Fibroblast of the aortic adventitia (primary cell): ENCODE measurements at regions not wholly inside any gene's neighbourhood (a gene's known extent, or its start where the extent isn't known, plus 50 kb on each side); places are given as distances from the start of the nearest gene placed in this dataset.
"Not testable (repeated sequence)": the region's sequence is repeated elsewhere in the genome, so short reads cannot be mapped to it uniquely, and the experiment has no call there.

Source experiments
- DNase-seq: peaks from one replicate; pipeline ENCODE4 v3.0.0-alpha.2; 2010; ENCODE audit warnings: low read depth
- H3K4me3 ChIP-seq: 2 replicates; pipeline ENCODE4 v1.5.1; 2011; ENCODE audit warnings: low read depth, mild to moderate bottlenecking, control low read depth, low read length, moderate library complexity
- CTCF ChIP-seq: IDR thresholded peaks from 2 replicates; pipeline ENCODE4 v1.5.1; 2011; ENCODE audit warnings: mild to moderate bottlenecking, low read length, control low read depth, inconsistent platforms; ENCODE audit not compliant: insufficient read depth

GRCh38 chr2:126979039-126980003 is 80.6 kb downstream of the TEX51 start:
- DNase-seq, result peak; percentile 30
- no peak for TF ChIP-seq CTCF
- no peak overlapping the region for H3K4me3 ChIP-seq

GRCh38 chr2:126981476-126981875 is 82.8 kb downstream of the TEX51 start:
- no peak for TF ChIP-seq CTCF

GRCh38 chr2:126982935-126983334 is 84.2 kb downstream of the TEX51 start:
- DNase-seq, result no peak
- no peak overlapping the region for H3K4me3 ChIP-seq
- TF ChIP-seq CTCF, result no peak

More at GRCh38 chr2:126981476-126981875, 82.8 kb downstream of the TEX51 start:
- no peak for DNase-seq
- H3K4me3 ChIP-seq, result no peak overlapping the region

DNA sequence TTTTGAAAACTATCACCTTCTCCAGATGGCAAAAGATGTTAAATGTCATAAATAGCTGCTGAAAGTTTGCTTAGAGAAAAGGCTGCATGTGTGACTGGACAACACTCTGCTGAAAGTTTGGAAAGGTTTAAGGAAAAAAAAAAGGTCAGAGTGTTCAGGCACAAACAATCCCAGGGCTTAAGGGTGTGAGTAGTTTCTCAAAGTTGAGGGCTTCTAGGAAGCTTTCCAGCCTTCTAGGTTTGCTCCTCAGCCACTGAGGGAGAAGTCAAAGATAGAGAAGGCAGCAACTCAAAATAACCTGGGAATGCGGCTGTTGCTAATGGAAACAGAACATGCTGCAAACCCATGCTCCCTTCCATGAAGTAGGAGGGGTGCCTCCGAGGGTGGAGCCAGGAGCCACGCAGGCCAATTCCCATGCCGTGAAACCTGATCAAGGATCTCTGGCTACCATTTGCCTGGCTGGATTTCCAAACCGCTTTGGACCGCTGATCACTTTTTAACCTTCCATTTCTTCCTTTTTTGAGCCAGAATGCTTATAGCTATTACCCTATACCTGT is 88.0 kb downstream of the TEX51 start:
- no peak for TF ChIP-seq CTCF
- no peak for DNase-seq
- H3K4me3 ChIP-seq, result no peak overlapping the region

- no peak overlapping the region for H3K4me3 ChIP-seq
- TF ChIP-seq CTCF, result no peak
- DNase-seq, result no peak
Observed at GRCh38 chr2:126988482-126988881, 89.8 kb downstream of the TEX51 start.

DNA sequence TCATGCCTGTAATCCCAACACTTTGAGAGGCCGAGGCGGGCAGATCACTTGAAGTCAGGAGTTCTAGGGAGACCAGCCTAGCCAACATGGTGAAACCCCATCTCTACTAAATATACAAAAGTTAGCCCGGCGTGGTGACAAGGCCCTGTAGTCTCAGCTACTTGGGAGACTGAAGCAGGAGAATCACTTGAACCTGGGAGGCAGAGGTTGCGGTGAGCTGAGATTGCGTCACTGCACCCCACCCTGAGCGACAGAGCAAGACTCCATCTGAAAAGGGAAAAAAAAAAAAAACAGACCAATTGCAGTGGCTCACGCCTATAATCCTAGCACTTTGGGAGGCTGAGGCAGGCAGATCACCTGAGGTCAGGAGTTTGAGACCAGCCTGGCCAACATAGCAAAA is 90.4 kb downstream of the TEX51 start:
- not testable (repeated sequence) for DNase-seq, H3K4me3 ChIP-seq

GRCh38 chr2:126990200-126990599 is 91.5 kb downstream of the TEX51 start:
- no peak for DNase-seq
- no peak for TF ChIP-seq CTCF
- H3K4me3 ChIP-seq, result no peak overlapping the region
